SK-N-SH (cell line): ENCODE measurements at regions not wholly inside any gene's neighbourhood (a gene's known extent, or its start where the extent isn't known, plus 50 kb on each side); places are given as distances from the start of the nearest gene placed in this dataset.

Experiments
- CTCF ChIA-PET: fragments of 300-600, 350-600 bp; formaldehyde crosslinking; extraction: SDS; loops from one replicate; lab custom pipeline; 2021; lab: Yijun Ruan, JAX
- POLR2A ChIA-PET: fragments of 350-600 bp; sonication (Branson Sonifier 250); formaldehyde crosslinking; extraction: SDS; loops from one replicate; lab custom pipeline; 2020; ENCODE audit warnings: antibody characterized with exemption, inconsistent platforms; lab: Yijun Ruan, JAX
- DNase-seq: peaks from one replicate; pipeline ENCODE4 v3.0.0; 2012
- H2AFZ ChIP-seq: fragments of 200-600 bp; sonication (generic); 2 replicates; pipeline ENCODE4 v1.8.1; 2016; ENCODE audit warnings: antibody characterized with exemption, mild to moderate bottlenecking, low read depth
- H3F3A ChIP-seq: fragments of 200-600 bp; sonication (generic); replicated peaks from 2 replicates; pipeline ENCODE3; 2016; ENCODE audit warnings: antibody characterized with exemption, mild to moderate bottlenecking; ENCODE audit not compliant: insufficient read depth
- H3K27ac ChIP-seq, 2 experiments: fragments of 200-500 bp in 1 of 2; fragments of 200-600 bp in 1 of 2; sonication (Bioruptor generic) in 1 of 2; sonication (generic), shearing (Covaris generic) in 1 of 2; 2 replicates each; pipeline versions ENCODE4 v1.5.1 to v1.6.1; 2014 to 2016; ENCODE audit warnings: low read depth in 2 of 2, inconsistent platforms in 1 of 2, low read length in 1 of 2, mild to moderate bottlenecking in 1 of 2, mixed read lengths in 1 of 2
- H3K27me3 ChIP-seq: fragments of 200-600 bp; sonication (generic), shearing (Covaris generic); 2 replicates; pipeline ENCODE4 v1.6.1; 2016; ENCODE audit warnings: mixed run types; ENCODE audit not compliant: insufficient read depth
- H3K36me3 ChIP-seq, 2 experiments: fragments of 200-500 bp in 1 of 2; fragments of 200-600 bp in 1 of 2; sonication (Bioruptor generic) in 1 of 2; sonication (generic) in 1 of 2; replicated peaks in 1 of 2; 2 replicates each; pipeline versions ENCODE3 to v1.5.1; 2014 to 2016; ENCODE audit warnings: low read length in 1 of 2, mild to moderate bottlenecking in 1 of 2; ENCODE audit not compliant: insufficient read depth in 2 of 2, control insufficient read depth in 1 of 2
- H3K4me1 ChIP-seq, 2 experiments: fragments of 200-500 bp in 1 of 2; fragments of 200-600 bp in 1 of 2; sonication (Bioruptor generic) in 1 of 2; sonication (generic), shearing (Covaris generic) in 1 of 2; 2 replicates each; pipeline versions ENCODE4 v1.5.1 to v1.6.1; 2014 to 2016; ENCODE audit warnings: low read depth in 1 of 2, low read length in 1 of 2, mixed run types in 1 of 2; ENCODE audit not compliant: insufficient read depth in 2 of 2, control insufficient read depth in 1 of 2
- H3K4me2 ChIP-seq: fragments of 200-600 bp; sonication (generic), shearing (Covaris generic); 2 replicates; pipeline ENCODE4 v1.6.1; 2017; ENCODE audit warnings: mixed run types
- H3K4me3 ChIP-seq, 2 experiments: fragments of 200-500 bp in 1 of 2; fragments of 200-600 bp in 1 of 2; sonication (Bioruptor generic) in 1 of 2; sonication (generic), shearing (Covaris generic) in 1 of 2; 2 replicates each; pipeline versions ENCODE4 v1.5.1 to v1.8.1; 2014 to 2016; ENCODE audit warnings: low read depth in 2 of 2, inconsistent platforms in 1 of 2, low read length in 1 of 2, mild to moderate bottlenecking in 1 of 2, mixed read lengths in 1 of 2, moderate library complexity in 1 of 2
- H3K79me2 ChIP-seq: fragments of 200-600 bp; sonication (generic); 2 replicates; pipeline ENCODE4 v1.8.1; 2017; ENCODE audit warnings: mild to moderate bottlenecking; ENCODE audit not compliant: insufficient read depth
- H3K9ac ChIP-seq: fragments of 200-600 bp; sonication (generic); 2 replicates; pipeline ENCODE4 v1.6.1; 2017; ENCODE audit warnings: mixed run types
- H3K9me2 ChIP-seq: fragments of 200-600 bp; sonication (generic); 2 replicates; pipeline ENCODE4 v1.6.1; 2017; ENCODE audit warnings: mixed run types
- H3K9me3 ChIP-seq: fragments of 200-600 bp; sonication (generic); 2 replicates; pipeline ENCODE4 v1.6.1; 2017; ENCODE audit warnings: mixed run types, mild to moderate bottlenecking, moderate library complexity
- H4K20me1 ChIP-seq: fragments of 200-600 bp; sonication (generic); 2 replicates; pipeline ENCODE4 v1.6.1; 2017; ENCODE audit warnings: mild to moderate bottlenecking, mixed run types; ENCODE audit not compliant: insufficient read depth
- CHD2 ChIP-seq: fragments of 150-350 bp; IDR thresholded peaks from 2 replicates; pipeline ENCODE4 v1.6.1; 2018; ENCODE audit warnings: low read length; ENCODE audit not compliant: partially characterized antibody
- ELF1 ChIP-seq: IDR thresholded peaks from 2 replicates; pipeline ENCODE4 v1.4.0; 2012
- EP300 ChIP-seq, 2 experiments: IDR thresholded peaks; 2 replicates each; pipeline versions ENCODE4 v1.4.0 to v1.6.1; 2012; ENCODE audit warnings: borderline replicate concordance in 1 of 2, low read depth in 1 of 2, low read length in 1 of 2
- FOSL2 ChIP-seq: IDR thresholded peaks from 2 replicates; pipeline ENCODE4 v1.4.0; 2012; ENCODE audit warnings: low read depth, mild to moderate bottlenecking, moderate library complexity, borderline replicate concordance
- FOXJ3 ChIP-seq: sonication (generic); formaldehyde crosslinking; IDR thresholded peaks from 2 replicates; pipeline ENCODE4 v1.5.1; 2020; ENCODE audit warnings: mild to moderate bottlenecking, missing genetic modification reagents
- FOXM1 ChIP-seq: IDR thresholded peaks from 2 replicates; pipeline ENCODE4 v1.4.0; 2012; ENCODE audit warnings: low read depth, mild to moderate bottlenecking
- GATA2 ChIP-seq: sonication (generic); formaldehyde crosslinking; IDR thresholded peaks from 2 replicates; pipeline ENCODE4 v1.5.0; 2020; ENCODE audit warnings: mild to moderate bottlenecking, missing genetic modification reagents
- IRF3 ChIP-seq: fragments of 150-350 bp; IDR thresholded peaks from 2 replicates; pipeline ENCODE4 v1.6.1; 2016; ENCODE audit warnings: mild to moderate bottlenecking, low read depth, low read length
- JUND ChIP-seq: IDR thresholded peaks from 2 replicates; pipeline ENCODE4 v1.4.0; 2012
- MAX ChIP-seq: IDR thresholded peaks from 2 replicates; pipeline ENCODE4 v1.4.0; 2012; ENCODE audit warnings: low read depth
- MEF2A ChIP-seq: IDR thresholded peaks from 2 replicates; pipeline ENCODE4 v1.4.0; 2012; ENCODE audit warnings: low read depth, borderline replicate concordance
- PBX3 ChIP-seq: IDR thresholded peaks from 2 replicates; pipeline ENCODE4; 2012
- RCOR1 ChIP-seq: fragments of 150-350 bp; IDR thresholded peaks from 2 replicates; pipeline ENCODE4 v1.6.1; 2017; ENCODE audit warnings: antibody characterized with exemption, low read length
- RFX5 ChIP-seq: IDR thresholded peaks from 2 replicates; pipeline ENCODE4 v1.6.1; 2012; ENCODE audit warnings: mild to moderate bottlenecking, improper control_type of control experiment, low read length
- SIN3A ChIP-seq: IDR thresholded peaks from 2 replicates; pipeline ENCODE4 v1.6.1; 2012; ENCODE audit warnings: low read depth, mild to moderate bottlenecking, low read length, moderate library complexity, borderline replicate concordance
- TAF1 ChIP-seq: IDR thresholded peaks from 2 replicates; pipeline ENCODE4 v1.6.1; 2012; ENCODE audit warnings: low read depth, mild to moderate bottlenecking, low read length, moderate library complexity, borderline replicate concordance
- TCF12 ChIP-seq: IDR thresholded peaks from 2 replicates; pipeline ENCODE4 v1.4.0; 2012
- TEAD4 ChIP-seq: IDR thresholded peaks from 2 replicates; pipeline ENCODE4 v1.4.0; 2012; ENCODE audit warnings: mild to moderate bottlenecking, borderline replicate concordance; ENCODE audit not compliant: insufficient read depth
- USF1 ChIP-seq: IDR thresholded peaks from 2 replicates; pipeline ENCODE4 v1.4.0; 2012; ENCODE audit warnings: low read depth, borderline replicate concordance
- YY1 ChIP-seq: IDR thresholded peaks from 2 replicates; pipeline ENCODE4 v1.4.0; 2012; ENCODE audit warnings: low read depth, mild to moderate bottlenecking
- ZBTB33 ChIP-seq: IDR thresholded peaks from 2 replicates; pipeline ENCODE4 v1.4.0; 2012; ENCODE audit warnings: low read depth, borderline replicate concordance
- WGBS: methylation state at CpG from one replicate; pipeline ENCODE4 v1.1.6; 2017; ENCODE audit warnings: low lambda C conversion rate; 5-methylcytosine and 5-hydroxymethylcytosine counted together

- 25% methylated on average over 21 of the region's 21 CpGs for WGBS
- H3K4me2 ChIP-seq: no peak overlapping the region
- CTCF ChIA-PET: interaction anchor here (1.7 to 1.9 kb wide), 2 partner anchors 14 to 32 kb away, joined by 6 to 9 read pairs; no protein-coding TSS in a partner anchor
Measured at GRCh38 chr17:36661047-36661666, 59.8 kb downstream of the MRM1 start.

GRCh38 chr17:36661688-36662087 lies 60.3 kb downstream of the MRM1 start:
- no peak for DNase-seq
- ChIA-PET POLR2A (no interaction called here), CTCF (interaction anchor here (1.7 to 1.9 kb wide), 2 partner anchors 14 to 33 kb away, joined by 6 to 9 read pairs; no protein-coding TSS in a partner anchor)
- 71% methylated on average over 9 of the region's 9 CpGs for WGBS
- Histone ChIP-seq H3K9me3 (no peaks in the 10 kb centered on the region), H3K27ac (no peak overlapping the region), H4K20me1 (no peaks in the 10 kb centered on the region), H3K9me2 (no peaks in the 10 kb centered on the region), H3K4me2 (no peak overlapping the region), H3K9ac (no peak overlapping the region), H3F3A (no peaks in the 10 kb centered on the region), H2AFZ (no peak overlapping the region), H3K36me3 (no peaks in the 10 kb centered on the region), H3K4me1 (peaks cover 0 to 14% of the 10 kb centered on the region in 2 experiments; a peak in 1 of 4 replicates), H3K27me3 (no peaks in the 10 kb centered on the region; the same call in 1 of the 2 replicates)
- TF ChIP-seq TEAD4 (no peak), MAX (no peak), TCF12 (no peak), MEF2A (no peak), ELF1 (no peak), TAF1 (no peak), EP300 (IDR thresholded peaks at IDR 0.05; ENCODE audit: borderline replicate concordance in 1 of 2, low read depth in 1 of 2, low read length in 1 of 2) (no peak), IRF3 (no peak), FOSL2 (no peak), CHD2 (no peak), FOXJ3 (CRISPR knock-in tag) (no peak), YY1 (no peak), RFX5 (no peak), USF1 (no peak), SIN3A (no peak), ZBTB33 (no peak), FOXM1 (no peak), JUND (no peak), RCOR1 (no peak), PBX3 (no peak)
- TF ChIP-seq, all 33 proteins: peak for 0
- no peak overlapping the region for H3K4me3 ChIP-seq
- H3K79me2 ChIP-seq: no peaks in the 10 kb centered on the region

More at GRCh38 chr17:36661047-36661666, 59.8 kb downstream of the MRM1 start:
- Histone ChIP-seq H3K79me2 (no peaks in the 10 kb centered on the region), H3K36me3 (no peaks in the 10 kb centered on the region), H3K4me1 (peaks cover 0 to 14% of the 10 kb centered on the region in 2 experiments; a peak in 1 of 4 replicates), H3F3A (no peaks in the 10 kb centered on the region), H4K20me1 (no peaks in the 10 kb centered on the region), H3K4me3 (no peak overlapping the region), H2AFZ (no peak overlapping the region), H3K9me3 (no peaks in the 10 kb centered on the region), H3K9ac (no peak overlapping the region), H3K27me3 (no peaks in the 10 kb centered on the region; the same call in 1 of the 2 replicates), H3K27ac (no peak overlapping the region), H3K9me2 (no peaks in the 10 kb centered on the region)
- POLR2A ChIA-PET: no interaction called here
- peak; percentile 72 for DNase-seq
- no peak for TF ChIP-seq YY1
- peak; percentile 88 for TF ChIP-seq GATA2 (CRISPR knock-in tag)
